ENCODE measurements at regions not wholly inside any gene's neighbourhood (a gene's known extent, or its start where the extent isn't known, plus 50 kb on each side); places are given as distances from the start of the nearest gene placed in this dataset.

- no peaks in the 10 kb centered on the region for H3K4me1 ChIP-seq (ENCODE audit: insufficient read depth, low read length)
- no peak overlapping the region for H3K9ac ChIP-seq (ENCODE audit: low read length)
- CTCF ChIA-PET: no interaction called here
- no peak overlapping the region for H3K4me2 ChIP-seq (ENCODE audit: low read length)
- H4K20me1 ChIP-seq (ENCODE audit: low read length): no peaks in the 10 kb centered on the region
- intact Hi-C loops (cut with micrococcal nuclease): no loop called here
- no peak for ATAC-seq
- H3K79me2 ChIP-seq (ENCODE audit: low read length): no peaks in the 10 kb centered on the region
- BruUV-seq (replicated peaks): no TSS peak
- H3F3A ChIP-seq (ENCODE audit: low read length, unreplicated experiment): no peaks in the 10 kb centered on the region
- H2AFZ ChIP-seq (ENCODE audit: low read length): no peak overlapping the region
- POLR2A ChIA-PET (ENCODE audit: unreplicated experiment): no interaction called here
- no peak for DNase-seq
- TF ChIP-seq CTCF (conservative IDR thresholded peaks at IDR 0.05; ENCODE audit: low read depth, low read length): no peak
- TF ChIP-seq EZH2phosphoT487 (IDR thresholded peaks at IDR 0.05; ENCODE audit: borderline replicate concordance, low read length): no peak
- TF ChIP-seq EZH2 (IDR thresholded peaks at IDR 0.05; ENCODE audit: low read length, unreplicated experiment): no peak
- H3K36me3 ChIP-seq (ENCODE audit: low read depth, low read length): no peaks in the 10 kb centered on the region
- H3K9me3 ChIP-seq (ENCODE audit: low read length): 0 out of 2 replicates have a peak, but pooled peaks cover 4% of the 10 kb centered on the region
- H3K27me3 ChIP-seq (ENCODE audit: low read length): no peaks in the 10 kb centered on the region
- no peak overlapping the region for H3K4me3 ChIP-seq (ENCODE audit: low read length)
- no peak overlapping the region for H3K27ac ChIP-seq (ENCODE audit: low read length)
- no peaks in the 10 kb centered on the region for H3K9me2 ChIP-seq (replicated peaks; ENCODE audit: low read length)
Observed at GRCh38 chr11:98003606-98004371, 1017.0 kb upstream of the CNTN5 start.

- intact Hi-C loops (cut with micrococcal nuclease): no loop called here
- no peak overlapping the region for H3K27ac ChIP-seq (ENCODE audit: low read length)
- no peaks in the 10 kb centered on the region for H3K36me3 ChIP-seq (ENCODE audit: low read depth, low read length)
- H3K4me1 ChIP-seq (ENCODE audit: insufficient read depth, low read length): no peaks in the 10 kb centered on the region
- H3K27me3 ChIP-seq (ENCODE audit: low read length): no peaks in the 10 kb centered on the region
- H3K9me2 ChIP-seq (replicated peaks; ENCODE audit: low read length): no peaks in the 10 kb centered on the region
- 0 out of 2 replicates have a peak, but pooled peaks cover 4% of the 10 kb centered on the region for H3K9me3 ChIP-seq (ENCODE audit: low read length)
- CTCF ChIA-PET: no interaction called here
- no TSS peak for BruUV-seq (replicated peaks)
- no peak for DNase-seq
- H3F3A ChIP-seq (ENCODE audit: low read length, unreplicated experiment): no peaks in the 10 kb centered on the region
- H2AFZ ChIP-seq (ENCODE audit: low read length): no peak overlapping the region
- no peaks in the 10 kb centered on the region for H4K20me1 ChIP-seq (ENCODE audit: low read length)
- H3K4me3 ChIP-seq (ENCODE audit: low read length): no peak overlapping the region
- ATAC-seq: no peak
- H3K9ac ChIP-seq (ENCODE audit: low read length): no peak overlapping the region
- H3K79me2 ChIP-seq (ENCODE audit: low read length): no peaks in the 10 kb centered on the region
- POLR2A ChIA-PET (ENCODE audit: unreplicated experiment): no interaction called here
- H3K4me2 ChIP-seq (ENCODE audit: low read length): no peak overlapping the region
- TF ChIP-seq EZH2 (IDR thresholded peaks at IDR 0.05; ENCODE audit: low read length, unreplicated experiment) (no peak), EZH2phosphoT487 (IDR thresholded peaks at IDR 0.05; ENCODE audit: borderline replicate concordance, low read length) (no peak), CTCF (conservative IDR thresholded peaks at IDR 0.05; ENCODE audit: low read depth, low read length) (no peak)
Observed at GRCh38 chr11:98007072-98007471, 1013.7 kb upstream of the CNTN5 start.

- Histone ChIP-seq H3K9ac (ENCODE audit: low read length) (no peak overlapping the region), H3K36me3 (ENCODE audit: low read depth, low read length) (0 out of 2 replicates have a peak, but pooled peaks cover 3% of the 10 kb centered on the region), H3K9me3 (ENCODE audit: low read length) (peaks cover 6% of the 10 kb centered on the region), H3K27me3 (ENCODE audit: low read length) (no peaks in the 10 kb centered on the region), H2AFZ (ENCODE audit: low read length) (no peak overlapping the region), H3K4me2 (ENCODE audit: low read length) (no peak overlapping the region), H3K4me3 (ENCODE audit: low read length) (no peak overlapping the region), H3K9me2 (replicated peaks; ENCODE audit: low read length) (no peaks in the 10 kb centered on the region), H3K79me2 (ENCODE audit: low read length) (no peaks in the 10 kb centered on the region), H3K27ac (ENCODE audit: low read length) (no peak overlapping the region), H3K4me1 (ENCODE audit: insufficient read depth, low read length) (no peaks in the 10 kb centered on the region), H3F3A (ENCODE audit: low read length, unreplicated experiment) (no peaks in the 10 kb centered on the region), H4K20me1 (ENCODE audit: low read length) (no peaks in the 10 kb centered on the region)
- intact Hi-C loops (cut with micrococcal nuclease): no loop called here
- TF ChIP-seq EZH2phosphoT487 (IDR thresholded peaks at IDR 0.05; ENCODE audit: borderline replicate concordance, low read length) (no peak), CTCF (conservative IDR thresholded peaks at IDR 0.05; ENCODE audit: low read depth, low read length) (no peak), EZH2 (IDR thresholded peaks at IDR 0.05; ENCODE audit: low read length, unreplicated experiment) (no peak)
- no peak for ATAC-seq
- CTCF ChIA-PET: no interaction called here
- DNase-seq: no peak
- POLR2A ChIA-PET (ENCODE audit: unreplicated experiment): no interaction called here
- no TSS peak for BruUV-seq (replicated peaks)
Observed at GRCh38 chr11:98027652-98028051, 993.1 kb upstream of the CNTN5 start.
